ENCODE measurements at regions not wholly inside any gene's neighbourhood (a gene's known extent, or its start where the extent isn't known, plus 50 kb on each side); places are given as distances from the start of the nearest gene placed in this dataset.

DNA sequence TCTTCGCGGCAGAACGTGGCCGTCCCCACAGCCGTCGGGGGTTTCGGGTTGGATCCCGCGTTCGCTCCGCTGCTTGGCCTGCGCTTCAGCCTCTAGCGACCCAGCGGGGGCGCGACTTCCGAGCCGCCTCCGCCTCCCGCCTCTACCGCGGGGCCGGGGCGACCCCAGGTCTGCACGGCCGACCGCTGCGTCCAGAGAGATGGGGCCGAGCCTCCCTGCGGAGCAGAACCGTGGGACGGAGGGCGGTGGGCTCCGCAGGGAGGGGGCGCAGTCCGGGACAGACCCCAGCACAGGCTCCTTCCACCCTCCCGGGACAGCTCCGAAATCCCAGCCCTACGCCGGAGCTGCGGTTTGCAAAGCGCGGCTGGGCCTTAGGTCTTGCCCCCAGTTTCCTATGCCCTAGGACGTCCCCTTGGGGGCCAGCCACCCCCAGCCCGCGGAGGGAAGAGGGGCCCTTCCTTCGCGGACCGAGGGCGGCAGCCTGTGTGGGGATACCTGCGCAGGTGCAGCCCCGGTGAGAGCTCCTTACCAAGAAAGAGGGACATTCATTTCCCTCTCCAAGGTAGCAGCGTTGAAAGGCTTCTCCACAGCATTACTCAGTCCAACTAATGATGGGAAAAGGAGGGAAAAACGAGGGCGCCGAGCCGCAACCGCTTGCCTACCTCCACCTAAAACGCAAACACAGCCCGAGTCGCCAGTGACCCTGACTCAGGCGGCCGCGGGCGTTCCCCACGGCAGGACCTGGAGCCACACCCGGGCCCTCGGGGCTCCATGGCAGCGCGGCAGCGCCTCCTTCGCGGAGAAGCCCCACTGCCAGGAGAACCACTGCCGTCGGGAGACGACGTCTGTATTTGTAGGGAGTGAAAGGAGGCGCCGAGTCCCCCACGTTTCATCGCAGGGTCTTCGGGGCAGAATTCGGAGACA is 115.7 kb downstream of the BMS1 start:
- Histone ChIP-seq H4K20me1 (ENCODE audit: insufficient read depth, low read length) (no peaks in the 10 kb centered on the region), H3K27ac (ENCODE audit: insufficient read depth, low read length) (no peak overlapping the region), H3K9me3 (ENCODE audit: control insufficient read depth, insufficient read depth, low read length) (peaks cover 2% of the 10 kb centered on the region; the same call in 1 of the 2 replicates), H2BK5ac (ENCODE audit: low read depth, low read length, poor library complexity, severe bottlenecking) (no peak overlapping the region), H3K9me1 (ENCODE audit: insufficient read depth, low read length) (no peaks in the 10 kb centered on the region), H3K79me1 (ENCODE audit: low read depth in 1 of 2, low read length in 2 of 2) (no peaks in the 10 kb centered on the region), H4K8ac (ENCODE audit: low read depth in 2 of 2, low read length in 2 of 2) (no peak overlapping the region), H2BK15ac (ENCODE audit: low read depth, low read length) (no peak overlapping the region), H3K27me3 (ENCODE audit: control insufficient read depth, insufficient read depth, low read length) (peaks cover 16% of the 10 kb centered on the region; the same call in 1 of the 2 replicates), H3K4me3 (ENCODE audit: insufficient read depth, low read depth, low read length) (no peak overlapping the region), H3K4ac (ENCODE audit: low read depth, low read length) (no peak overlapping the region), H3K4me1 (ENCODE audit: control insufficient read depth, insufficient read depth, low read length) (no peaks in the 10 kb centered on the region), H3K23ac (ENCODE audit: low read depth, low read length) (no peak overlapping the region), H3K56ac (ENCODE audit: extremely low read depth, insufficient read depth, low read length) (no peak overlapping the region), H2AK9ac (replicated peaks; ENCODE audit: low read depth, low read length, poor library complexity) (no peak overlapping the region), H4K91ac (ENCODE audit: insufficient read depth, low read depth, low read length) (no peak overlapping the region), H3K14ac (replicated peaks; ENCODE audit: low read depth, low read length) (no peak overlapping the region), H3K9ac (ENCODE audit: low read depth, low read length) (no peak overlapping the region), H2BK20ac (ENCODE audit: low read depth, low read length) (no peak overlapping the region), H3K18ac (ENCODE audit: low read depth, low read length) (no peak overlapping the region), H4K5ac (ENCODE audit: low read depth, low read length) (no peak overlapping the region), H3K4me2 (ENCODE audit: low read depth, low read length) (no peak overlapping the region), H3K36me3 (ENCODE audit: control insufficient read depth, insufficient read depth, low read length) (no peaks in the 10 kb centered on the region), H2BK120ac (ENCODE audit: low read depth, low read length) (no peak overlapping the region), H2AK5ac (ENCODE audit: low read depth, low read length) (no peak overlapping the region), H2AFZ (replicated peaks; ENCODE audit: low read length, poor library complexity) (no peak overlapping the region)
- no peak for DNase-seq
- BruUV-seq (replicated peaks) = no TSS peak
- ChIA-PET POLR2A (ENCODE audit: unreplicated experiment) (no interaction called here), CTCF (no interaction called here)
- intact Hi-C loops (cut with micrococcal nuclease) (no loop called here), in situ Hi-C loops (cut with MboI; ENCODE audit: low sequenced_read_pairs) (loop anchor here (25.0 kb wide), 1 partner anchor 164 kb away; no protein-coding TSS in a partner anchor), dilution Hi-C loops (cut with HindIII; ENCODE audit: low sequenced_read_pairs, unreplicated experiment) (no loop called here)
- no peak for ATAC-seq (ENCODE audit: low read depth)
- WGBS, 2 experiments (ENCODE audit: extremely low coverage in 2 of 2, insufficient read length in 1 of 2) = 5% methylated on average over 20 of the region's 83 CpGs; no CpG with 5 or more reads in 1 of the 2 experiments
- no peak for TF ChIP-seq MAZ (IDR thresholded peaks at IDR 0.05; ENCODE audit: borderline replicate concordance, low read depth, low read length)
- no peak for TF ChIP-seq FOS (IDR thresholded peaks at IDR 0.05; ENCODE audit: low read depth, low read length)
- TF ChIP-seq RAD21 (IDR thresholded peaks at IDR 0.05; ENCODE audit: low read length) = no peak

Data from IMR-90 (cell line).